ENCODE measurements at regions not wholly inside any gene's neighbourhood (a gene's known extent, or its start where the extent isn't known, plus 50 kb on each side); places are given as distances from the start of the nearest gene placed in this dataset.

DNA sequence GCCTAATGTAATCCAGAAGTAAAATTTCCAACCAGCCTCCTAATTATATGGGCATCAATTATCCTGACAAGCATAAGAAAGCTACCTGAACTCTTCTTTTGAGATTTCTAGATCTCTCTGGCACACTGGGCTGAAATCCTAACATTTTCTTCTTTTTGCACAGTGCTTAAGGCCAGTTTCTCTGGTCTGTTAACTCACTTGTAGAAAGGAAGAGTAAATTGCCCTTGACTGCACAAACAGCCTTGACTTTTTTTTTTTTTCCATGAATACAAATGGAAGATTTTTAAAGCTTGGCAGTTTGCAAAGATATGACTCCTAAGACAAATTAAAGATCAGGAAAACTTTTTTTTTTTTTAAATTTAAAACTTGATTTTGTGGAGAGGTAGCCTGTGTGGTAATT, 291.2 kb upstream of the MON1B start:
- TF ChIP-seq, protein P1, sequence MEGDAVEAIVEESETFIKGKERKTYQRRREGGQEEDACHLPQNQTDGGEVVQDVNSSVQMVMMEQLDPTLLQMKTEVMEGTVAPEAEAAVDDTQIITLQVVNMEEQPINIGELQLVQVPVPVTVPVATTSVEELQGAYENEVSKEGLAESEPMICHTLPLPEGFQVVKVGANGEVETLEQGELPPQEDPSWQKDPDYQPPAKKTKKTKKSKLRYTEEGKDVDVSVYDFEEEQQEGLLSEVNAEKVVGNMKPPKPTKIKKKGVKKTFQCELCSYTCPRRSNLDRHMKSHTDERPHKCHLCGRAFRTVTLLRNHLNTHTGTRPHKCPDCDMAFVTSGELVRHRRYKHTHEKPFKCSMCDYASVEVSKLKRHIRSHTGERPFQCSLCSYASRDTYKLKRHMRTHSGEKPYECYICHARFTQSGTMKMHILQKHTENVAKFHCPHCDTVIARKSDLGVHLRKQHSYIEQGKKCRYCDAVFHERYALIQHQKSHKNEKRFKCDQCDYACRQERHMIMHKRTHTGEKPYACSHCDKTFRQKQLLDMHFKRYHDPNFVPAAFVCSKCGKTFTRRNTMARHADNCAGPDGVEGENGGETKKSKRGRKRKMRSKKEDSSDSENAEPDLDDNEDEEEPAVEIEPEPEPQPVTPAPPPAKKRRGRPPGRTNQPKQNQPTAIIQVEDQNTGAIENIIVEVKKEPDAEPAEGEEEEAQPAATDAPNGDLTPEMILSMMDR (IDR thresholded peaks at IDR 0.05; ENCODE audit: extremely low read depth, missing control alignments): no peak
- DNase-seq (ENCODE audit: low spot score): no peak

GRCh38 chr16:76900285-76901263, 290.4 kb upstream of the MON1B start:
- TF ChIP-seq, protein P1 (IDR thresholded peaks at IDR 0.05; ENCODE audit: extremely low read depth, missing control alignments): no peak
- no peak for DNase-seq (ENCODE audit: low spot score)

DNA sequence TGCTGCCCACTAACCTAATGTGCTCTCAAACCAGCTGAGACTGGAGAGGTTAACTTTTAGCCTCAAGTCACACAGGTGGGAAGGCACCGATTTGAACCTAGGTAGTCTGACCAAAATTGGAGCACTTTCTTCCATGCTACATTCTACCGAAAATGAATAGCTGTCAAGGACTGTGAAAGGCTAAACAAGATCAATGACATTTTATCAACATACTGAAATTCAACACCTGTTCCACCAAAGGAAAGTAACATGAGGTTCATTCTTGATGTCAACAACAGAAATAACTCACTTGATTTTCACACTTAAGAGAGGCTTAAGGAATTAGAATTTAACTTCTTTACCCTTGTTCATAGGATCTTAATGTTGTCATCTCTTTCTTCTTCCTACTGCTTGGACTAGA, 284.4 kb upstream of the MON1B start:
- no peak for DNase-seq (ENCODE audit: low spot score)
- TF ChIP-seq, protein P1 (IDR thresholded peaks at IDR 0.05; ENCODE audit: extremely low read depth, missing control alignments): no peak

DNA sequence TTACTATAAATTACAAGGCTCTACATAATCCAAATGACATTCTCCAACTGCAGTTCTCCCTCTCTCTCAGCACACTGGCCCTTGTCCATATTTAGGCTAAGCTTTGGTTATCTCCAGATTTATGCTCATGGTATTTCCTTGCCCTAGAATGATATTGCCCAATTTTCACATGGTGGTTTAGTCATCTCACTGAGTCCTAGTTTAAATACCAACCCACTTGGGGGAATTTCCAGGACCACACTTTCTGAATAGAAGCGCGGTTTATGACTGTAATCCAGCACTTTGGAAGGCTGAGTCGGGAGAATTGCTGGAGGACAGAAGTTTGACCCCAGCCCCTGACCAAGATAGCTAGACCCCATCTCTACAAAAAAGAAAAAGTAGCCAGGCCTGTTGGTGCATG, 280.1 kb upstream of the MON1B start:
- no peak for DNase-seq (ENCODE audit: low spot score)
- TF ChIP-seq, protein P1 (IDR thresholded peaks at IDR 0.05; ENCODE audit: extremely low read depth, missing control alignments): no peak

DNA sequence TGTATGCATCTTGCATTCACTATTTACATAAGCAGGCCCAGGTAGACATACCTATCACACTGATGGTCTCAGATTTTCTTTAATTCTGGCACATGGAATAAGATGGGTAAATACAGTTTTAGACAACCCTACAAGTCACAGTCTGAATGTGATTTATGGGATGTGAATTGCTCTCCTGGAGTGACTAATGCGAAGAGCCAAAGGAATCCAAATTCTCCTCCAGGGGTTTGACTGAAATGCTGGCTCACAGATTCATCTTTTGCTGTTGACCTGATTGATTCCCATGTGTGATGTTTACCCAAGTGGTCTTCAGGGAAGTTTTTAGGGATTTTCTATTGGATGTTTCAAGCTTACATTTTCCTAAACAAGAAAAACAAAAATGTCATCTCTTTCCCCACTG, 277.9 kb upstream of the MON1B start:
- no peak for DNase-seq (ENCODE audit: low spot score)
- TF ChIP-seq, protein P1 (IDR thresholded peaks at IDR 0.05; ENCODE audit: extremely low read depth, missing control alignments): no peak

DNA sequence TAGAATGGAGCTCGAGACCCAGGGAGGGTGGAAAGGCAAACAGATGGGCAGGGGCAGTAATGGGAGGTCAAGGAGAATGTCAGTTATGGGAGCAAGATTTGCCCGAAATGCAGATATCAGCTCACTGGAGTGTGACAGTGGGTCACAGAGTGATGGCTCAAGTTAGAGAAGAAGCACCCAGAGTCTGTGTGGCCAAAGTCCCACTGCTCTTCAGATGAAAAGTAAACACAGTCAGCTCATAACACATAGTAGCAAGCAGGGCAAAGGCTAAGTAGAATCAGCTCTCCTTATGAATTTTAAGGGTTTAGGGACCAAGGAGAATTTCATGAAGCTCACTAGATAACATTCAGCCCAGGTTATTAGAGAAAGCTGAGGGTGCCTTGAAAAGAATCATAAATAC, 264.9 kb upstream of the MON1B start:
- DNase-seq (ENCODE audit: low spot score): no peak
- TF ChIP-seq, protein P1 (IDR thresholded peaks at IDR 0.05; ENCODE audit: extremely low read depth, missing control alignments): no peak

DNA sequence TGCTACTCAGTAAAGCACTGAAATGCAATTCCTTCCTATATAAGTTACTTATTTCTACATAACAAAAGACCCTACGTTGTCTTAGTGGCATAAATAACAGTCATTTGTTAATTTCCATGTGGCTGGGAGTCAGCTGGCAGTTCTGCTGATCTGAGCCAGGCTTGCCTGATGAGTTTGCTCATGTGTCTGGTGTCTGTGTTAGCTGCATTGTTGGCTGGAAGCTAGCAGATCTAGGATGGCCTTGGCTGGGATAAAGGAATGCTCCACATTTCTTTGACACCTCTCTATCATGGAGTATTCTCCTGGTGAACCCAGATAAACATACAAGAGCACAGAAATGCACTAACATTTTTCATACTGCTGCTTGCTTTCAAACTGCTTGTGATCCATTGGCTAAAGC, 264.4 kb upstream of the MON1B start:
- DNase-seq (ENCODE audit: low spot score): no peak
- TF ChIP-seq, protein P1 (IDR thresholded peaks at IDR 0.05; ENCODE audit: extremely low read depth, missing control alignments): no peak
